B cell (primary cell): ENCODE measurements at regions not wholly inside any gene's neighbourhood (a gene's known extent, or its start where the extent isn't known, plus 50 kb on each side); places are given as distances from the start of the nearest gene placed in this dataset.
"Not testable (repeated sequence)": the region's sequence is repeated elsewhere in the genome, so short reads cannot be mapped to it uniquely, and the experiment has no call there.

ENCODE experiments used
- ATAC-seq: fragments of 200-7000 bp; cut with Tn5 transposase; one replicate; pipeline ENCODE4 v1.10.0; 2021; ENCODE audit warnings: low read depth, mild to moderate bottlenecking, moderate number of reproducible peaks, moderate library complexity
- CTCF ChIA-PET: fragments of 350-600 bp; sonication (Branson Sonifier 250); formaldehyde crosslinking; loops from one replicate; lab custom pipeline; 2021; ENCODE audit warnings: antibody characterized with exemption, inconsistent platforms; lab: Charles Lee
- POLR2A ChIA-PET: fragments of 350-600 bp; sonication (Branson Sonifier 250); formaldehyde crosslinking; loops from one replicate; lab custom pipeline; 2021; ENCODE audit warnings: antibody characterized with exemption; lab: Charles Lee
- DNase-seq: peaks from one replicate; pipeline ENCODE4 v3.0.0; 2013
- H2AFZ ChIP-seq: 2 replicates; pipeline ENCODE4 v1.6.1; 2012; ENCODE audit warnings: mild to moderate bottlenecking, low read depth, low read length; ENCODE audit not compliant: insufficient read depth, poor library complexity, severe bottlenecking
- H3K27ac ChIP-seq, 2 donors: 1 replicate in 1 of 2; 2 replicates in 1 of 2; pipeline ENCODE4 v1.5.1; 2012 to 2013; ENCODE audit warnings: low read length in 2 of 2, mild to moderate bottlenecking in 2 of 2, moderate library complexity in 1 of 2
- H3K27me3 ChIP-seq, 4 experiments: fragments of 200-600 bp in 1 of 4; sonication (generic) in 1 of 4; replicated peaks in 1 of 4; 1 replicate in 2 of 4; 2 replicates in 2 of 4; pipeline versions ENCODE4 v1.6.1 to v1.7.0; 2013 to 2016; ENCODE audit warnings: low read length in 3 of 4, mild to moderate bottlenecking in 2 of 4, mixed read lengths in 1 of 4, moderate library complexity in 1 of 4; ENCODE audit not compliant: insufficient read depth in 4 of 4, control insufficient read depth in 3 of 4; ENCODE audit errors: control extremely low read depth in 1 of 4
- H3K36me3 ChIP-seq, 2 experiments: replicated peaks in 1 of 2; 1 replicate in 1 of 2; 2 replicates in 1 of 2; pipeline versions ENCODE4 v1.6.1 to v1.7.1; 2013; ENCODE audit warnings: low read length in 1 of 2; ENCODE audit not compliant: insufficient read depth in 2 of 2, control insufficient read depth in 1 of 2; ENCODE audit errors: control extremely low read depth in 1 of 2, extremely low read depth in 1 of 2
- H3K4me1 ChIP-seq, 2 donors: fragments of 200-600 bp in 1 of 2; sonication (generic) in 1 of 2; 1 replicate in 1 of 2; 2 replicates in 1 of 2; pipeline versions ENCODE4 v1.5.1 to v1.6.1; 2013 to 2017; ENCODE audit warnings: low read length in 2 of 2; ENCODE audit not compliant: control insufficient read depth in 2 of 2, insufficient read depth in 2 of 2
- H3K4me2 ChIP-seq: replicated peaks from 2 replicates; pipeline ENCODE3; 2012; ENCODE audit warnings: mild to moderate bottlenecking, low read depth, low read length; ENCODE audit not compliant: poor library complexity, severe bottlenecking
- H3K4me3 ChIP-seq, 5 experiments: fragments of 200-600 bp in 1 of 5; sonication (generic) in 1 of 5; 1 replicate in 3 of 5; 2 replicates in 2 of 5; pipeline versions ENCODE4 v1.5.1 to v1.7.0; 2011 to 2016; ENCODE audit warnings: low read length in 4 of 5, mild to moderate bottlenecking in 4 of 5, low read depth in 2 of 5, control low read depth in 1 of 5, moderate library complexity in 1 of 5; ENCODE audit not compliant: insufficient read depth in 1 of 5; ENCODE audit errors: control extremely low read depth in 1 of 5, extremely low read depth in 1 of 5
- H3K79me2 ChIP-seq: fragments of 200-600 bp; sonication (generic); one replicate; pipeline ENCODE4 v1.6.0; 2016; ENCODE audit warnings: low read length; ENCODE audit not compliant: control insufficient read depth, insufficient read depth
- H3K9ac ChIP-seq: fragments of 200-600 bp; sonication (generic); 2 replicates; pipeline ENCODE4 v1.6.1; 2017; ENCODE audit warnings: mild to moderate bottlenecking, low read length, moderate library complexity
- H3K9me3 ChIP-seq, 3 donors: one replicate each; pipeline versions ENCODE4 v1.6.1 to v1.7.1; 2013; ENCODE audit warnings: low read length in 2 of 3; ENCODE audit not compliant: control insufficient read depth in 2 of 3, insufficient read depth in 1 of 3; ENCODE audit errors: control extremely low read depth in 1 of 3
- H4K20me1 ChIP-seq: 2 replicates; pipeline ENCODE4 v1.6.0; 2012; ENCODE audit warnings: mild to moderate bottlenecking, low read length; ENCODE audit not compliant: insufficient read depth, control insufficient read depth, poor library complexity, severe bottlenecking
- H3K27ac Mint-ChIP-seq: one replicate; pipeline ENCODE4 v1.8.0; 2021; ENCODE audit warnings: mixed read lengths
- H3K27me3 Mint-ChIP-seq: one replicate; pipeline ENCODE4 v1.8.0; 2021; ENCODE audit warnings: mixed read lengths
- H3K4me1 Mint-ChIP-seq: one replicate; pipeline ENCODE4 v1.8.0; 2021; ENCODE audit warnings: mixed read lengths
- H3K4me3 Mint-ChIP-seq: one replicate; pipeline ENCODE4 v1.8.0; 2021; ENCODE audit warnings: mixed read lengths
- H3K9me3 Mint-ChIP-seq: one replicate; pipeline ENCODE4 v1.8.0; 2022; ENCODE audit warnings: mixed read lengths; ENCODE audit not compliant: insufficient read depth
- EZH2 ChIP-seq: IDR thresholded peaks from 2 replicates; pipeline ENCODE4 v1.6.1; 2012; ENCODE audit warnings: borderline replicate concordance, low read depth, mild to moderate bottlenecking, moderate library complexity, low read length; ENCODE audit not compliant: insufficient read depth, poor library complexity, severe bottlenecking
- WGBS: methylation state at CpG from one replicate; pipeline ENCODE4 v1.1.5; 2013; ENCODE audit warnings: missing lambda C conversion rate; ENCODE audit not compliant: insufficient coverage; 5-methylcytosine and 5-hydroxymethylcytosine counted together
- intact Hi-C: fragments of 100-400 bp; cut with micrococcal nuclease; formaldehyde crosslinking; loops from one replicate; pipeline ENCODE4 v1.10.0; 2022
- TF ChIP-seq, protein P1 (sequence below): fragments of 200-600 bp; IDR thresholded peaks from one replicate; pipeline ENCODE4 v1.8.0; 2022; ENCODE audit warnings: antibody characterized with exemption, mild to moderate bottlenecking

DNA sequence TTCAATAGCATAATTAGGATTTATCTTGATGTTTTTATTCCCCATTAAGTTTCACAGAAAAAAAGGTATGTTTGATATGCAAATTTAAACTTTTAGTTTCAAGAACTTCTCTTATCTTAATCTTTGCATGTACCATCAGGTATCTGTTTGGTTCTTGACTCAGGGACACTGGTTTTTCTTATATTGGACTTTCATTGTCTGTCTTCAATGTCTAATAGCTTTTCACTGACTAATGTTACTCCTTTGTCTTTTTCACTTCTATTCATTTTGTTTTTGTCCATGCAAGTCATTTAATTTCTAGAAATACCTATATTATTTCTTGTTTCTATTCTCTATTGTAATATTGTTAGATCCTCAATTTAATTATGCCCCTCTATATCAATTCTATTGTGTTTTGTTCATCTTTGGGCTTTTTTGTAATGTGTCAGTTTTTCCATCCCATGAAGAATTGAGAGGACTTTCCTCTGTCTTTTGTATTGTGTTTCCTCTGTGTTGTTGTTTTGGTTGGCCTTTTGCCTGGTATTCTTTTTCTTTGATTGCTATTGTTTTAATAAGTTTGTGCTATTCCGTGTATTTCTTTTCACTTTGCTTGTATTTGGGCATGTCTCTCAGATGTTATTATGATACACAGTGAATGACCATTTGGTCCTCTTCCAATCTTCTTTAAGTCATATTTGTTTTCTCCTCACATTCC lies 58.3 kb upstream of the ANKRD10 start:
- H3K4me2 ChIP-seq: no peak overlapping the region

DNA sequence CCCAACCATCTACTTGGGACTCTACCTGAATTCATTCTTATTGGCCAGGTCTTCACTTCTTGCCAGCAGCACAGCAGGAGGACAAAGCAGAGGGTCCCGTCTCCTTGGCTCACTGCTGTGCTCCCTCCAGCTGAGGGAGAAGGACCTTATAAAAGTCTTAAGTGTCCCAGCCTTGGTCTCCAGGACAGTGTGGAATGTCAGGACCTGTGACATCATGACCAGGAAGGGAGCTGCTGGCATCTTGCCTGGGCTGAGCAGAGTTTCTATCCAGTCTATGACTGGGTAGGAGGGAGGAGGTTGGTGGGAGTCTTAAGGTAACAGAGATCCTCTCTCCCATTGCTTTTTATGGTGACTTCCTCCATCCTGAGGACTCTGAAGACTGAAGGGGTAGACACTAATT lies 56.6 kb upstream of the ANKRD10 start:
- Histone ChIP-seq H4K20me1 (no peaks in the 10 kb centered on the region), H3K4me3 (no peak overlapping the region), H3K4me2 (no peak overlapping the region), H3K36me3 (no peaks in the 10 kb centered on the region), H3K27ac (no peak overlapping the region), H3K9me3 (peaks cover 0 to 1% (median 0%) of the 10 kb centered on the region in 3 donors), H3K9ac (no peak overlapping the region), H2AFZ (no peak overlapping the region), H3K79me2 (no peaks in the 10 kb centered on the region), H3K4me1 (no peaks in the 10 kb centered on the region), H3K27me3 (peaks cover 0 to 11% (median 1%) of the 10 kb centered on the region in 4 experiments)
- ATAC-seq (no peak), DNase-seq (no peak)
- peaks cover 41% of the 10 kb centered on the region for H3K27me3 Mint-ChIP-seq
- H3K4me3 Mint-ChIP-seq: no peak overlapping the region
- no peak for TF ChIP-seq EZH2
- TF ChIP-seq, protein P1, sequence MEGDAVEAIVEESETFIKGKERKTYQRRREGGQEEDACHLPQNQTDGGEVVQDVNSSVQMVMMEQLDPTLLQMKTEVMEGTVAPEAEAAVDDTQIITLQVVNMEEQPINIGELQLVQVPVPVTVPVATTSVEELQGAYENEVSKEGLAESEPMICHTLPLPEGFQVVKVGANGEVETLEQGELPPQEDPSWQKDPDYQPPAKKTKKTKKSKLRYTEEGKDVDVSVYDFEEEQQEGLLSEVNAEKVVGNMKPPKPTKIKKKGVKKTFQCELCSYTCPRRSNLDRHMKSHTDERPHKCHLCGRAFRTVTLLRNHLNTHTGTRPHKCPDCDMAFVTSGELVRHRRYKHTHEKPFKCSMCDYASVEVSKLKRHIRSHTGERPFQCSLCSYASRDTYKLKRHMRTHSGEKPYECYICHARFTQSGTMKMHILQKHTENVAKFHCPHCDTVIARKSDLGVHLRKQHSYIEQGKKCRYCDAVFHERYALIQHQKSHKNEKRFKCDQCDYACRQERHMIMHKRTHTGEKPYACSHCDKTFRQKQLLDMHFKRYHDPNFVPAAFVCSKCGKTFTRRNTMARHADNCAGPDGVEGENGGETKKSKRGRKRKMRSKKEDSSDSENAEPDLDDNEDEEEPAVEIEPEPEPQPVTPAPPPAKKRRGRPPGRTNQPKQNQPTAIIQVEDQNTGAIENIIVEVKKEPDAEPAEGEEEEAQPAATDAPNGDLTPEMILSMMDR: no peak
- H3K9me3 Mint-ChIP-seq: peaks cover 2% of the 10 kb centered on the region
- no peaks in the 10 kb centered on the region for H3K4me1 Mint-ChIP-seq
- no peak overlapping the region for H3K27ac Mint-ChIP-seq
- ChIA-PET CTCF (no interaction called here), POLR2A (no interaction called here)
- intact Hi-C loops: no loop called here
- 100% methylated on average over 1 of the region's 1 CpG for WGBS

More for the DNA sequence above, 58.3 kb upstream of the ANKRD10 start:
- peaks cover 53% of the 10 kb centered on the region for H3K27me3 Mint-ChIP-seq
- no CpG with 5 or more reads among the region's 1 CpG for WGBS
- Histone ChIP-seq H3K4me3 (no peak overlapping the region), H3K27ac (no peak overlapping the region), H3K4me1 (no peaks in the 10 kb centered on the region), H2AFZ (no peak overlapping the region), H4K20me1 (no peaks in the 10 kb centered on the region), H3K9me3 (peaks cover 0 to 3% (median 0%) of the 10 kb centered on the region in 3 donors), H3K79me2 (no peaks in the 10 kb centered on the region), H3K27me3 (peaks cover 0 to 8% (median 4%) of the 10 kb centered on the region in 4 experiments), H3K36me3 (no peaks in the 10 kb centered on the region), H3K9ac (no peak overlapping the region)
- ChIA-PET CTCF (no interaction called here), POLR2A (no interaction called here)
- TF ChIP-seq, protein P1: no peak
- no peak for TF ChIP-seq EZH2
- no peak for DNase-seq
- no peaks in the 10 kb centered on the region for H3K9me3 Mint-ChIP-seq
- no peak overlapping the region for H3K4me3 Mint-ChIP-seq
- intact Hi-C loops: no loop called here
- no peak for ATAC-seq
- H3K27ac Mint-ChIP-seq: no peak overlapping the region
- no peaks in the 10 kb centered on the region for H3K4me1 Mint-ChIP-seq

DNA sequence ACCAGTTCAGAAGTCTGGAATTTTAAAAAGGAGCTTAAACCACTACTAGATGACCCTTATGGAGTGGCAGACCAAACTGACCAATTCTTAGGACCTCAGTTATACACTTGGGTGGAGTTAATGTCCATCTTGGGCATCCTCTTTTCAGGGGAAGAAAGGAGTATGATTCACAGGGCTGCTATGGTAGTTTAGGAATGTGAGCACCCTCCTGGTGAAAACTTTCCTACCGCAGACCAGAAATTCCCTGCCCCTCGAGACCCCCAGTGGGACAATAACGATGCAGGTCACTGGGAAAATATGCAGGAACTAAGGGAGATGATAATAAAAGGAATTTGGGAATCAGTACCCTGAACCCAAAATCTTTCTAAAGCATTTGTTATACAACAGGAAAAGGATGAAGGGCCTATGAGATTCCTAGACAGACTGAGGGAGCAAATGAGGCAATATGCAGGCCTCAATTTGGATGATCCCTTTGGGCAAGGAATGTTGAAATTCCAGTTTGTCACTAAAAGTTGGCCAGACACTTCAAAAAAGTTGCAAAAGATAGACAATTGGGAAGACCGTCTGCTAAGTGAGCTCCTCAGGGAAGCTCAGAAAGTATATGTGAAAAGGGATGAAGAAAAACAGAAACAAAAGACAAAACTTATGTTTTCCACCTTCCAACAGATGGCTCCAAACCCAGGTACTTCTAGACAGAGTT lies 52.4 kb upstream of the ANKRD10 start:
- H3K4me2 ChIP-seq, H3K4me3 Mint-ChIP-seq, H3K4me1 Mint-ChIP-seq, POLR2A ChIA-PET, H2AFZ ChIP-seq, H3K36me3 ChIP-seq, ATAC-seq, CTCF ChIA-PET, DNase-seq, intact Hi-C loops, H3K4me3 ChIP-seq, H3K9ac ChIP-seq, H3K4me1 ChIP-seq, H3K79me2 ChIP-seq, H3K27ac Mint-ChIP-seq, H4K20me1 ChIP-seq, H3K27ac ChIP-seq: not testable (repeated sequence)
- WGBS: 100% methylated on average over 1 of the region's 4 CpGs
- Histone ChIP-seq H3K9me3 (peaks cover 3 to 16% (median 11%) of the 10 kb centered on the region in 3 donors), H3K27me3 (peaks cover 0 to 12% (median 1%) of the 10 kb centered on the region in 4 experiments)
- H3K27me3 Mint-ChIP-seq: peaks cover 26% of the 10 kb centered on the region
- peaks cover 12% of the 10 kb centered on the region for H3K9me3 Mint-ChIP-seq
